HEK293T (cell line): ENCODE measurements at regions not wholly inside any gene's neighbourhood (a gene's known extent, or its start where the extent isn't known, plus 50 kb on each side); places are given as distances from the start of the nearest gene placed in this dataset.
"Not testable (repeated sequence)": the region's sequence is repeated elsewhere in the genome, so short reads cannot be mapped to it uniquely, and the experiment has no call there.

Experiments used
- CTCF ChIA-PET: fragments of 350-600 bp; formaldehyde crosslinking; extraction: SDS; loops from one replicate; lab custom pipeline; 2021; ENCODE audit warnings: antibody characterized with exemption, inconsistent platforms; lab: Yijun Ruan, JAX
- POLR2A ChIA-PET: fragments of 350-600 bp; formaldehyde crosslinking; extraction: SDS; loops from one replicate; lab custom pipeline; 2020; ENCODE audit warnings: antibody characterized with exemption, inconsistent platforms; lab: Yijun Ruan, JAX
- DNase-seq: peaks from one replicate; pipeline ENCODE4 v3.0.0; 2012; ENCODE audit warnings: mixed read lengths; ENCODE audit errors: extremely low spot score
- ARNT ChIP-seq: fragments of 450-650 bp; IDR thresholded peaks from 2 replicates; pipeline ENCODE4 v1.6.1; 2017; ENCODE audit warnings: mild to moderate bottlenecking
- BHLHE40 ChIP-seq: fragments of 450-650 bp; IDR thresholded peaks from 2 replicates; pipeline ENCODE4 v1.6.1; 2016; ENCODE audit warnings: mild to moderate bottlenecking, moderate library complexity, borderline replicate concordance
- CTBP1 ChIP-seq: fragments of 450-650 bp; IDR thresholded peaks from 2 replicates; pipeline ENCODE4 v1.6.1; 2016; ENCODE audit warnings: borderline replicate concordance
- ELF4 ChIP-seq: fragments of 450-650 bp; IDR thresholded peaks from 2 replicates; pipeline ENCODE4 v1.6.1; 2017; ENCODE audit warnings: antibody characterized with exemption
- FOXA1 ChIP-seq: fragments of 450-650 bp; IDR thresholded peaks from 2 replicates; pipeline ENCODE4 v1.6.1; 2016; ENCODE audit warnings: mild to moderate bottlenecking
- FOXK2 ChIP-seq: fragments of 450-650 bp; IDR thresholded peaks from 2 replicates; pipeline ENCODE4 v1.6.1; 2016; ENCODE audit warnings: mild to moderate bottlenecking
- FOXM1 ChIP-seq: fragments of 450-650 bp; IDR thresholded peaks from 2 replicates; pipeline ENCODE4 v1.6.1; 2017; ENCODE audit warnings: mild to moderate bottlenecking, borderline replicate concordance
- HDGF ChIP-seq: fragments of 450-650 bp; IDR thresholded peaks from 2 replicates; pipeline ENCODE4 v1.6.1; 2017; ENCODE audit warnings: antibody characterized with exemption, borderline replicate concordance
- L3MBTL2 ChIP-seq: fragments of 450-650 bp; conservative IDR thresholded peaks from 2 replicates; pipeline ENCODE4 v1.6.1; 2016; ENCODE audit warnings: mild to moderate bottlenecking
- LEF1 ChIP-seq: fragments of 450-650 bp; IDR thresholded peaks from 2 replicates; pipeline ENCODE4 v1.6.1; 2017; ENCODE audit warnings: mild to moderate bottlenecking, borderline replicate concordance
- NFRKB ChIP-seq: fragments of 450-650 bp; IDR thresholded peaks from 2 replicates; pipeline ENCODE4 v1.6.1; 2016; ENCODE audit warnings: mild to moderate bottlenecking, moderate library complexity
- PKNOX1 ChIP-seq: fragments of 450-650 bp; IDR thresholded peaks from 2 replicates; pipeline ENCODE4 v1.6.1; 2016
- SP1 ChIP-seq: fragments of 450-650 bp; IDR thresholded peaks from 2 replicates; pipeline ENCODE4 v1.6.1; 2017
- SUZ12 ChIP-seq: fragments of 450-650 bp; IDR thresholded peaks from 2 replicates; pipeline ENCODE4 v1.6.1; 2016; ENCODE audit warnings: mild to moderate bottlenecking
- TARDBP ChIP-seq: fragments of 450-650 bp; IDR thresholded peaks from 2 replicates; pipeline ENCODE4 v1.6.1; 2016
- ZNF384 ChIP-seq: fragments of 450-650 bp; IDR thresholded peaks from 2 replicates; pipeline ENCODE4 v1.6.1; 2016

- TF ChIP-seq ARNT: no peak
- no peak for TF ChIP-seq PKNOX1
- TF ChIP-seq ZNF384: no peak
- TF ChIP-seq TARDBP: no peak
- no peak for TF ChIP-seq SP1
- no peak for TF ChIP-seq FOXA1
- TF ChIP-seq FOXM1: no peak
- TF ChIP-seq NFRKB: no peak
- TF ChIP-seq HDGF: no peak
- POLR2A ChIA-PET: no interaction called here
- DNase-seq: no peak
- CTCF ChIA-PET: interaction anchor here (0.6 kb wide), 1 partner anchor 81 kb away, joined by 5 read pairs; no protein-coding TSS in a partner anchor
Measured at GRCh38 chr12:40444174-40444573, 219.4 kb downstream of the LRRK2 start.

- TF ChIP-seq FOXM1 (no peak), CTBP1 (no peak), PKNOX1 (no peak), FOXK2 (no peak), FOXA1 (no peak), ARNT (no peak), NFRKB (no peak), HDGF (no peak), TARDBP (no peak), LEF1 (no peak), ELF4 (no peak), BHLHE40 (no peak), ZNF384 (no peak), SUZ12 (no peak), SP1 (no peak), L3MBTL2 (no peak)
- POLR2A ChIA-PET: no interaction called here
- CTCF ChIA-PET: no interaction called here
- DNase-seq: peak; percentile 22
Measured at GRCh38 chr12:40446385-40446784, 221.6 kb downstream of the LRRK2 start.

- CTCF ChIA-PET, POLR2A ChIA-PET, DNase-seq: not testable (repeated sequence)
Measured at GRCh38 chr12:40448523-40448922, 223.7 kb downstream of the LRRK2 start.

- TF ChIP-seq FOXK2 (no peak), PKNOX1 (no peak), SUZ12 (no peak)
- no peak for DNase-seq
- ChIA-PET CTCF (no interaction called here), POLR2A (no interaction called here)
Measured at GRCh38 chr12:40451661-40452060, 226.9 kb downstream of the LRRK2 start.

- no peak for DNase-seq
- CTCF ChIA-PET: no interaction called here
- POLR2A ChIA-PET: no interaction called here
- TF ChIP-seq LEF1 (no peak), PKNOX1 (no peak), ELF4 (no peak), ARNT (no peak), CTBP1 (no peak), SP1 (no peak), L3MBTL2 (no peak), ZNF384 (no peak), NFRKB (no peak), HDGF (no peak), BHLHE40 (no peak), TARDBP (no peak), FOXK2 (no peak)
Measured at GRCh38 chr12:40464121-40464520, 228.1 kb upstream of the CNTN1 start.

- TF ChIP-seq SP1 (no peak), CTBP1 (no peak), L3MBTL2 (no peak), SUZ12 (no peak)
- DNase-seq: no peak
- CTCF ChIA-PET: no interaction called here
- POLR2A ChIA-PET: no interaction called here
Measured at GRCh38 chr12:40469736-40470135, 222.5 kb upstream of the CNTN1 start.

GRCh38 chr12:40473962-40474361, 218.3 kb upstream of the CNTN1 start:
- POLR2A ChIA-PET: no interaction called here
- CTCF ChIA-PET: interaction anchor here (0.7 kb wide), 1 partner anchor 22 kb away, joined by 3 read pairs; no protein-coding TSS in a partner anchor
- TF ChIP-seq HDGF (no peak), FOXA1 (no peak), BHLHE40 (no peak), TARDBP (no peak), FOXK2 (no peak), CTBP1 (no peak), FOXM1 (no peak), ELF4 (no peak), SP1 (no peak), SUZ12 (no peak), NFRKB (no peak), ZNF384 (no peak), PKNOX1 (no peak), L3MBTL2 (no peak), LEF1 (no peak), ARNT (no peak)

More at GRCh38 chr12:40473962-40474361, 218.3 kb upstream of the CNTN1 start:
- DNase-seq: no peak
